Activated CD4-positive, alpha-beta T cell treated with anti-CD3 and anti-CD28 coated beads, Interleukin-2, amount 10 ng/mL, durations not matched to agents 24 days and 14 days (primary cell): ENCODE measurements at regions not wholly inside any gene's neighbourhood (a gene's known extent, or its start where the extent isn't known, plus 50 kb on each side); places are given as distances from the start of the nearest gene placed in this dataset.

Experiments
- DNase-seq: peaks from one replicate; pipeline ENCODE4 v3.0.0; 2022
- H3K27ac Mint-ChIP-seq: one replicate; pipeline ENCODE4 v1.8.0; 2022; ENCODE audit warnings: mild to moderate bottlenecking, mixed read lengths
- H3K27me3 Mint-ChIP-seq: one replicate; pipeline ENCODE4 v1.8.0; 2022; ENCODE audit warnings: mixed read lengths
- H3K36me3 Mint-ChIP-seq: one replicate; pipeline ENCODE4 v1.8.0; 2022; ENCODE audit warnings: low read depth, mild to moderate bottlenecking, mixed read lengths
- H3K4me1 Mint-ChIP-seq: one replicate; pipeline ENCODE4 v1.8.0; 2021; ENCODE audit warnings: mixed read lengths
- H3K4me3 Mint-ChIP-seq: one replicate; pipeline ENCODE4 v1.8.0; 2022; ENCODE audit warnings: mild to moderate bottlenecking, moderate library complexity, mixed read lengths
- H3K9me3 Mint-ChIP-seq: one replicate; pipeline ENCODE4 v1.8.0; 2021; ENCODE audit warnings: mixed read lengths
- intact Hi-C: fragments of 100-400 bp; cut with micrococcal nuclease; formaldehyde crosslinking; loops from one replicate; pipeline ENCODE4 v1.15.1; 2023

- Mint-ChIP-seq H3K4me3 (no peak overlapping the region), H3K4me1 (no peaks in the 10 kb centered on the region), H3K9me3 (peaks cover 7% of the 10 kb centered on the region), H3K27ac (no peak overlapping the region), H3K27me3 (no peaks in the 10 kb centered on the region), H3K36me3 (no peaks in the 10 kb centered on the region)
- DNase-seq, result no peak
- intact Hi-C loops, result no loop called here
These were observed 430.2 kb upstream of the ZFP42 start for GRCh38 chr4:187565416-187565815.

DNA sequence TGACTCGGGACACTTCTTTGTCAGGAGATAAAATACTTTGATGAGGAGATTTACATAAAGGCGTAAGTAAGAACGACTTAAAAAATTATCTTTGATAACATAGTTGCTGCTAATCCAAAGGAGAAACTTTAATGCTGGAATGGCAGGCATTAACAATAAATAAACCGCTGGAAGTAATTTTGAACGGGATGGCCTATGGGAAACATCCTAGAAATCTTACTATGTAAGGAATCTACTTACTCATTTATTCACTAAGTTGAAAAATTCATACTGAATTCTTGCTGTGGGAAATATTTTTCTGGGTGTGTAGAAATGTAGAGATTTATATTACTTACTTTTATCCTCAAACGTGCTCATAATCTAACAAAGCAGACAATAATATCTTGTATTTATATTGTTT is 425.7 kb upstream of the ZFP42 start:
- no peaks in the 10 kb centered on the region for H3K27me3 Mint-ChIP-seq
- H3K4me1 Mint-ChIP-seq, result no peaks in the 10 kb centered on the region
- H3K4me3 Mint-ChIP-seq, result no peak overlapping the region
- intact Hi-C loops, result no loop called here
- no peak overlapping the region for H3K27ac Mint-ChIP-seq
- peaks cover 7% of the 10 kb centered on the region for H3K9me3 Mint-ChIP-seq
- no peak for DNase-seq
- H3K36me3 Mint-ChIP-seq, result no peaks in the 10 kb centered on the region

GRCh38 chr4:187575706-187576105 is 419.9 kb upstream of the ZFP42 start:
- Mint-ChIP-seq H3K4me1 (no peaks in the 10 kb centered on the region), H3K27me3 (no peaks in the 10 kb centered on the region)

DNA sequence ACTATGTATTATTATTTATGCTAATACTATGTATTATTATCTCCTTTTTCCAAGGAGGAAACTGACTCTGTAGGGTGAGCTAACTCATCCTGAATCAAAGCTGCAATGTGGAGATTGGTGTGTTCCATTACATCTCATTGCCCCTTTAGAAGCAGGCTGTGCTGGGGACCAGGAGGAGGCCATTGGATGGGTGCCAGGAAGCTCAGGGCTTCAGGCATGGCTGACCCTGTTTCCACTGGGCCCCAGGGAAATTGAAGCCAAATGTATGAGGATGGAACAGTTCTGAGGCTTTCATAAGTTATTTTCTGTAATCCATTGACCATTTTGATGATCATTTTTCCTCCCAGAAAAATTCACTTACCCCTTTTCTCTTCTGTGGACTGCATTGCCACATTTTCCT is 418.8 kb upstream of the ZFP42 start:
- Mint-ChIP-seq H3K9me3 (peaks cover 5% of the 10 kb centered on the region), H3K27me3 (no peaks in the 10 kb centered on the region), H3K36me3 (no peaks in the 10 kb centered on the region), H3K4me1 (no peaks in the 10 kb centered on the region), H3K4me3 (no peak overlapping the region), H3K27ac (no peak overlapping the region)
- intact Hi-C loops, result no loop called here
- DNase-seq, result no peak

More at GRCh38 chr4:187575706-187576105, 419.9 kb upstream of the ZFP42 start:
- intact Hi-C loops, result no loop called here
- no peak for DNase-seq
- H3K4me3 Mint-ChIP-seq, result no peak overlapping the region
- peaks cover 5% of the 10 kb centered on the region for H3K9me3 Mint-ChIP-seq
- H3K36me3 Mint-ChIP-seq, result no peaks in the 10 kb centered on the region
- no peak overlapping the region for H3K27ac Mint-ChIP-seq

GRCh38 chr4:187577941-187578480 is 417.6 kb upstream of the ZFP42 start:
- no peak overlapping the region for H3K4me3 Mint-ChIP-seq
- intact Hi-C loops, result no loop called here
- no peaks in the 10 kb centered on the region for H3K4me1 Mint-ChIP-seq
- no peak for DNase-seq
- peaks cover 5% of the 10 kb centered on the region for H3K9me3 Mint-ChIP-seq
- H3K27me3 Mint-ChIP-seq, result no peaks in the 10 kb centered on the region
- H3K36me3 Mint-ChIP-seq, result no peaks in the 10 kb centered on the region
- no peak overlapping the region for H3K27ac Mint-ChIP-seq

DNA sequence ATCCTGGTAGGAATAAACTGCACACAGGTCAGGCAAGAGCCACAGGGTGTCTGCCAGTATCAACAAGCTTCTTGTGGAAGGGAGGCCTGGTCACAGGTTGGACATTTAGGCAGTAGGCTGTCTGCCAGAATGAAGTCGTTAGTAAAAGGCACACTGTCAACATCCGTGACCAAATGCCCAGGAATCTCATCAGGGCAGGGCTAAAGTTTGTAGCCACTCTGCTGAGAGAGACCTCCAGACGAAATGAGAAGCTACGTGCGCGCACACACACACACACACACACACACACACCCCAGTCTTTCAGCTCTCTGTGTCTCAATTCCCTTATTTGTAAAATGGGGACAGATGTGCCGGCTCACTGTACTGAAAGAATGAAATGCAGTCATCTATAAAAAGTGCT is 408.7 kb upstream of the ZFP42 start:
- intact Hi-C loops, result no loop called here
- H3K9me3 Mint-ChIP-seq, result no peaks in the 10 kb centered on the region
- no peak overlapping the region for H3K27ac Mint-ChIP-seq
- H3K36me3 Mint-ChIP-seq, result no peaks in the 10 kb centered on the region
- no peaks in the 10 kb centered on the region for H3K4me1 Mint-ChIP-seq
- no peaks in the 10 kb centered on the region for H3K27me3 Mint-ChIP-seq
- DNase-seq, result no peak
- no peak overlapping the region for H3K4me3 Mint-ChIP-seq

- intact Hi-C loops, result no loop called here
- Mint-ChIP-seq H3K27me3 (no peaks in the 10 kb centered on the region), H3K36me3 (no peaks in the 10 kb centered on the region), H3K4me1 (no peaks in the 10 kb centered on the region), H3K9me3 (no peaks in the 10 kb centered on the region), H3K27ac (no peak overlapping the region), H3K4me3 (no peak overlapping the region)
- no peak for DNase-seq
These were observed 397.4 kb upstream of the ZFP42 start for GRCh38 chr4:187598196-187598595.

DNA sequence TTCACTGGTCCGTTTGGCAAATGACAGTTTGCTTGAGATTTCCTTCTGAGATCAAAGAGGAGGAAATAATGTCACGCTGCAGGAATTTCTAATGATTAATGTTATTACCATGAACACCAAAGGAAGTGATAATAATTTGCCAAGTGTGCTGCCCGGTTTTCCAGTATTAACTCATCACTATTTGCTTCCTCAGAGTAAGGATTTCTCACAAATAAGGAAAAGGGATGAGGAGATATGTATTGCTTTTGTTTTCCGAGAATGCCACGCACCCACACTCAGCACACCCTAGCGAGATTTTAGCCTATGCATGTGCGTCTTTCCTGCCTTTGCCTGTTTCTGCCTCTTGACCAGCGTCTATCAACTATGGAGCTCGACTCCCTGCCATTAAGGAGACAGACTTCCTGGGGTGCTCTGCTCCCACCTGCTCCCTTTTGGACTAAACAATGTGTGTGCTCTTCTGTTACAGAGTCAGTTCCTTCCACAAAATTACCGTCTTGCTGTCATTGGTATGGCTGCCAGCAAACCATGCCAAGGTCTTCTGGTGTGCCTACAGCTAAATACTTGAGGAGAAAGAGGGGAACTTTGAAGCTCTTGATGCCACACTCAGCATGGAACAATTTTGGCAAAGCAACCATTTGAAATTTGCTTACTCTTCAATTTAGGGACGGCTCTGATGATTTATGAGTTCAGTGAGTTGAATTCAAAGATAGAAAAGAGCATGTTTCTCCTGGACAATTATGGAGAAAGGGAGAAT is 393.1 kb upstream of the ZFP42 start:
- Mint-ChIP-seq H3K4me1 (no peaks in the 10 kb centered on the region), H3K4me3 (no peak overlapping the region), H3K27ac (no peak overlapping the region), H3K9me3 (no peaks in the 10 kb centered on the region), H3K36me3 (no peaks in the 10 kb centered on the region), H3K27me3 (no peaks in the 10 kb centered on the region)
- DNase-seq, result no peak
- intact Hi-C loops, result no loop called here

DNA sequence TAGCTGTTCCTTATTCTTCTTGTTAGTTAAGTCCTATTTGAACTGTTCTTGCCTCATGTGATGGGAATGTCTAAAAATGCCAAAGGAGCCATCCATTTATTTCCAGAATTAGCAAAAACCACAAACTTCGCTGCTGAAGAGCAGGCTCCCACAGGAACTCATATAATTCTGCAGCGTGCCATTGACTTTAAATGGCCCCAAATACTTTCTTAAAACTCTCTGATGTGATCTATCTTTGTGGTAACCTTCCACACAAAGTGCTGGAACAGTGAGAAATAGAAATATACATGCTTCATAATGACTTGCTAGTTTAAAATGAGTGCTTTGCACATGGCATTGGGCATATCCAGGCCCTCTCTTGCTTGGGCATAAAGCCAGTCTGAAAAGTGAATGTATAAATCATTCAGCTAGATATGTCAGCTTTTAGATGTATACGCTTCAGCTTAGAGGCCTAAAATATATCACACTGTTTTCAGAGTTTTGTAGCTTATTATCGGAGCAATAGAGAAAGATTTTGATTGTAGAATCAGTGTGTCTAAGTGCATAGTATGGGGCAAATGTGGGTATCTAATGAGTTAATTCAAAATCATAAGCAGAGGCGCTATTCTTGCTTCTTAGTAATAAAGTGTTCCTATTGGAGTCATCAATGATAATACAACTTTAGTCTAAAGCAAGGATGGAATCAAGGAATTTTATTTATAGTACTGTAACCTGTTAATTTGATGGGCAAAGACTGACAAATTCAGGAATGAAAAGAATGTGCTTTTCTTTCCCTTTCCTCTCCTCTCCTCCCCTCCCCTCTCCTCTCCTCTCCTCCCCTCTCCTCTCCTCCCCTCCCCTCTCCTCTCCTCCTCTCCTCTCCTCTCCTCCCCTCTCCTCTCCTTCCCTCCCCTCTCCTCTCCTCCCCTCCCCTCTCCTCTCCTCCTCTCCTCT is 392.2 kb upstream of the ZFP42 start:
- no peaks in the 10 kb centered on the region for H3K27me3 Mint-ChIP-seq
- DNase-seq, result no peak
- H3K9me3 Mint-ChIP-seq, result no peaks in the 10 kb centered on the region
- no peak overlapping the region for H3K27ac Mint-ChIP-seq
- no peaks in the 10 kb centered on the region for H3K4me1 Mint-ChIP-seq
- no peaks in the 10 kb centered on the region for H3K36me3 Mint-ChIP-seq
- intact Hi-C loops, result no loop called here
- no peak overlapping the region for H3K4me3 Mint-ChIP-seq

GRCh38 chr4:187604984-187605383 is 390.6 kb upstream of the ZFP42 start:
- Mint-ChIP-seq H3K4me1 (no peaks in the 10 kb centered on the region), H3K4me3 (no peak overlapping the region), H3K27ac (no peak overlapping the region), H3K27me3 (no peaks in the 10 kb centered on the region), H3K36me3 (no peaks in the 10 kb centered on the region), H3K9me3 (no peaks in the 10 kb centered on the region)
- no peak for DNase-seq
- intact Hi-C loops, result no loop called here

DNA sequence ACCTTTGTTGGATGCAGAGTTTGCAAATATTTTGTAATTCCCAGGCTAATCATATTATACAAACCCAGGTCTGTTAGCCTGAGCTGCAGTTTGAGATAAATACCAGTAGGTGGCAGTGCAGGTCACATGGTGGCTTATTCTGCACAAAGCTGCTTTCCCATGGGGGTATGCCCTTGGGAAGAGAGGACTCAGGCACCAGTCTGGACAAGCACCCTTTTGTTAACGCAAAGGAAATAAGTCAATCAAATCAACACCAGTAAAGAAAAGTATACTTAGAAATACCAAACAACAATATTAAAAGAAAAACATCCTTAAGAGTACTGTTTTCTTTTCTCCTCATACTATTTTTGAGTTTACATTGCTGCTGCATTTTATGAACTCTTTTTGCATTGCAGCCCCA is 389.0 kb upstream of the ZFP42 start:
- Mint-ChIP-seq H3K4me1 (no peaks in the 10 kb centered on the region), H3K36me3 (no peaks in the 10 kb centered on the region), H3K9me3 (no peaks in the 10 kb centered on the region), H3K27me3 (no peaks in the 10 kb centered on the region), H3K4me3 (no peak overlapping the region), H3K27ac (no peak overlapping the region)
- peak; percentile 64 for DNase-seq
- intact Hi-C loops, result no loop called here

DNA sequence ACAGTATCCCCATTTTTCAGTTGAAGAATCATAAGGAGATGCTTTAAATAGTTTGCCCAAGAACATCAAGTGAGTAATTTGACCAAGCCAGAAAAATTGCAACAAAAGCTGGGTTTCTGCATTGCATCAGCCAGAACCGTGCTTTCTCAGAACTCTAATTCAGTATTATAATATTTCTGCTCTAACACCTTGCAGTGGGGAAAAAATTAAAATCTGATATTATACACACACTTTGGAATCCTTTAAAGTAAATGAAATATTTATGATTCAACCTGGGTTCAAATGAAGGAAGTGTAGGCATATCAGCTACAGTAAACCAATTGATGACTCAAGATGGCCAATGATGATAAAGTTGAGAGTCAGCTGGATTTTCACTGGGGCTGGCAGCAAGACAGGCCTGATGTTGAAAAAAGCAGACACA is 387.6 kb upstream of the ZFP42 start:
- Mint-ChIP-seq H3K27ac (no peak overlapping the region), H3K9me3 (no peaks in the 10 kb centered on the region), H3K4me1 (no peaks in the 10 kb centered on the region), H3K36me3 (no peaks in the 10 kb centered on the region), H3K27me3 (no peaks in the 10 kb centered on the region), H3K4me3 (no peak overlapping the region)
- intact Hi-C loops, result no loop called here
- no peak for DNase-seq

GRCh38 chr4:187612301-187612700 is 383.3 kb upstream of the ZFP42 start:
- no peaks in the 10 kb centered on the region for H3K9me3 Mint-ChIP-seq
- H3K27ac Mint-ChIP-seq, result no peak overlapping the region
- no peak for DNase-seq
- no peaks in the 10 kb centered on the region for H3K36me3 Mint-ChIP-seq
- H3K4me3 Mint-ChIP-seq, result no peak overlapping the region
- no peaks in the 10 kb centered on the region for H3K27me3 Mint-ChIP-seq
- intact Hi-C loops, result no loop called here
- H3K4me1 Mint-ChIP-seq, result no peaks in the 10 kb centered on the region

DNA sequence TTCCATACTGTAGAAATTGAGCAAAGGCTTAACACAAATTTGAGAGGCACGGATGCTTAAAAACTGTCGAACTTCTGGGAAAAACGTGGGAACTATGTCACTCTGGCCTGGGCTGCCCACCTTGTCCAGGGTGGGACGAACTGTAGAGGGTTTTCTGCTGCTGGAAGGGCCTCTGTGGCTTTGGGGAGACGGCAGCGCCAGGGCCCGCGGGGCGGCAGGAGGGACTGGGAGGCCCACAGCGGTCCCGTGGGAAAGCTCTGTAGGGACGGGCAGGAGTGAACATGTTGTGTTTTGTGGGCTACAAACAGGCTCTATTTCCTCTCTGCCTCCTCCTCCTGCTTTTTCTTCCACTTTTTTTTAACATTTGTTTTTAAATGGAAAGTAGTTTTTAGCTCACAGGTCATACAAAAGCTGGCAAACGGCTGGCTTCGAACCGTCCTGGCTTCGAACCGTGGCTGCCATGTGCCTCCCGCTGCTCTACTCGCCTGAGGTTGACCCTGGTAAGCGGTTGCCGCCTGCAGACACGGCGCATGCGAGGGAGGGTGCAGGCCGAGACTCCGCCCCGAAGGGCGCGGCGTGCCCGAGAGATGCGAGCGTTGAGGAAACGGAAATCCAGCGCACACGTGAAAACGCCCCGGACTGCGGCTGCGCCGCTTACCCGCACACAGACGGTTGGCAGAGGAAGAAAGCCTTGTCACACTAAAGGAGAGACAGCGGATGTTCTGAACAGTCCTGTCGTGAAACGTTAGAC is 382.3 kb upstream of the ZFP42 start:
- Mint-ChIP-seq H3K9me3 (no peaks in the 10 kb centered on the region), H3K27ac (no peak overlapping the region), H3K36me3 (no peaks in the 10 kb centered on the region), H3K27me3 (no peaks in the 10 kb centered on the region), H3K4me3 (no peak overlapping the region), H3K4me1 (no peaks in the 10 kb centered on the region)
- no peak for DNase-seq
- intact Hi-C loops, result no loop called here
